Neuronal stem cell (in vitro differentiated cells): ENCODE measurements at regions not wholly inside any gene's neighbourhood (a gene's known extent, or its start where the extent isn't known, plus 50 kb on each side); places are given as distances from the start of the nearest gene placed in this dataset.

Source experiments
- DNase-seq: peaks from one replicate; pipeline ENCODE4 v3.0.0-alpha.2; 2013; ENCODE audit warnings: low spot score
- H2AFZ ChIP-seq: one replicate; pipeline ENCODE4 v1.6.1; 2013; ENCODE audit warnings: mild to moderate bottlenecking, low read length, inconsistent platforms
- H2AK5ac ChIP-seq: 2 replicates; pipeline ENCODE4 v1.6.1; 2013; ENCODE audit warnings: low read depth, mild to moderate bottlenecking, inconsistent platforms, low read length, moderate library complexity, mixed read lengths
- H2BK120ac ChIP-seq: 2 replicates; pipeline ENCODE4 v1.6.1; 2013; ENCODE audit warnings: low read depth, mild to moderate bottlenecking, inconsistent platforms, low read length, moderate library complexity, mixed read lengths
- H2BK12ac ChIP-seq: one replicate; pipeline ENCODE4 v1.6.1; 2013; ENCODE audit warnings: low read length, inconsistent platforms
- H2BK15ac ChIP-seq: 2 replicates; pipeline ENCODE4 v1.6.1; 2013; ENCODE audit warnings: mild to moderate bottlenecking, low read length, inconsistent platforms, mixed read lengths
- H2BK5ac ChIP-seq: one replicate; pipeline ENCODE4 v1.6.1; 2013; ENCODE audit warnings: inconsistent platforms, mild to moderate bottlenecking, low read length, moderate library complexity
- H3K14ac ChIP-seq: one replicate; pipeline ENCODE4 v1.6.1; 2013; ENCODE audit warnings: low read length, inconsistent platforms
- H3K18ac ChIP-seq: 2 replicates; pipeline ENCODE4 v1.6.1; 2013; ENCODE audit warnings: low read length, inconsistent platforms
- H3K23ac ChIP-seq: 2 replicates; pipeline ENCODE4 v1.6.1; 2013; ENCODE audit warnings: low read depth, mild to moderate bottlenecking, mixed read lengths, low read length, inconsistent platforms; ENCODE audit not compliant: poor library complexity
- H3K27ac ChIP-seq: replicated peaks from 3 replicates; pipeline ENCODE4 v1.5.1; 2013; ENCODE audit warnings: low read length, inconsistent platforms
- H3K27me3 ChIP-seq, 3 experiments: 2 replicates each; pipeline ENCODE4 v1.6.1; 2013; ENCODE audit warnings: low read length in 3 of 3, mild to moderate bottlenecking in 2 of 3, inconsistent platforms in 1 of 3, low read depth in 1 of 3, mixed read lengths in 1 of 3, moderate library complexity in 1 of 3; ENCODE audit not compliant: control insufficient read depth in 3 of 3, insufficient read depth in 3 of 3
- H3K36me3 ChIP-seq, 2 donors: replicated peaks in 1 of 2; 2 replicates each; pipeline ENCODE4 v1.6.1; 2013; ENCODE audit warnings: low read length in 2 of 2; ENCODE audit not compliant: control insufficient read depth in 2 of 2, insufficient read depth in 2 of 2
- H3K4ac ChIP-seq: 2 replicates; pipeline ENCODE4 v1.6.1; 2013; ENCODE audit warnings: inconsistent platforms, mild to moderate bottlenecking, low read length, moderate library complexity
- H3K4me1 ChIP-seq, 2 donors: 1 replicate in 1 of 2; 2 replicates in 1 of 2; pipeline ENCODE4 v1.6.1; 2013; ENCODE audit warnings: low read length in 2 of 2, low read depth in 1 of 2; ENCODE audit not compliant: control insufficient read depth in 2 of 2, insufficient read depth in 1 of 2
- H3K4me2 ChIP-seq: one replicate; pipeline ENCODE4 v1.6.1; 2013; ENCODE audit warnings: mild to moderate bottlenecking, low read length, inconsistent platforms; ENCODE audit not compliant: insufficient read depth, poor library complexity, severe bottlenecking
- H3K4me3 ChIP-seq, 2 donors: 2 replicates each; pipeline ENCODE4 v1.5.1; 2013; ENCODE audit warnings: low read length in 2 of 2, mild to moderate bottlenecking in 2 of 2, inconsistent platforms in 1 of 2, moderate library complexity in 1 of 2
- H3K79me1 ChIP-seq: one replicate; pipeline ENCODE4 v1.6.1; 2013; ENCODE audit warnings: low read depth, mild to moderate bottlenecking, inconsistent platforms, low read length, moderate library complexity
- H3K9ac ChIP-seq: one replicate; pipeline ENCODE4 v1.6.1; 2013; ENCODE audit warnings: mild to moderate bottlenecking, low read depth, low read length, inconsistent platforms; ENCODE audit not compliant: poor library complexity
- H3K9me3 ChIP-seq, 2 donors: replicated peaks in 1 of 2; 2 replicates each; pipeline versions ENCODE3 to v1.6.1; 2013; ENCODE audit warnings: low read length in 2 of 2, mild to moderate bottlenecking in 2 of 2, inconsistent platforms in 1 of 2, low read depth in 1 of 2, mixed read lengths in 1 of 2, moderate library complexity in 1 of 2; ENCODE audit not compliant: control insufficient read depth in 2 of 2, insufficient read depth in 1 of 2
- H4K8ac ChIP-seq: one replicate; pipeline ENCODE4 v1.6.1; 2013; ENCODE audit warnings: low read depth, mild to moderate bottlenecking, inconsistent platforms, low read length, moderate library complexity
- H4K91ac ChIP-seq: one replicate; pipeline ENCODE4 v1.6.1; 2013; ENCODE audit warnings: low read length, low read depth, mild to moderate bottlenecking, inconsistent platforms; ENCODE audit not compliant: poor library complexity
- WGBS, 2 donors: extraction: QIAGEN DNeasy Blood & Tissue Kit; methylation state at CpG; one replicate each; pipeline ENCODE4 v1.1.7; 2013; ENCODE audit warnings: missing lambda C conversion rate in 2 of 2, mixed read lengths in 1 of 2; ENCODE audit not compliant: insufficient read length in 2 of 2, insufficient replicate concordance in 1 of 2; ENCODE audit errors: extremely low coverage in 2 of 2; 5-methylcytosine and 5-hydroxymethylcytosine counted together

DNA sequence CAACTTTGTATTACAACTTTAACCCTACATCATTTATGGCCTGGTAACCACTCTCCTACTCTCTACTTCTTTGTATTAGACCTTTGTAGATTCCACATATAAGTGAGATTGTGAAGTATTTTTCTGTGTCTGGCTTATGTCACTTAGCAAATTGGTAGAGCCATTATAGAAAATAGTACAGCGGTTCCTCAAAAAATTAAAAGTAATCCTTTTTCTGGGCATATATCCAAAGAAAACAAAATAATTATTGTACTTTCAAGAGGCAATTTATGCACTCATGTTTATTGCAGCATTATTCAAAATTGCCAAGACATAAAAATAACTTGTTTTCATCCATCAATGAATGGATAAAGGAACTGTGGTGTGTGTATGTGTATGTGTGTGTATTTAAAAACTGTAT, 537.5 kb upstream of the FSIP2 start:
- no peak overlapping the region for H2BK5ac ChIP-seq
- no peak overlapping the region for H3K4me3 ChIP-seq
- no peak overlapping the region for H3K27ac ChIP-seq
- H3K9ac ChIP-seq: no peak overlapping the region
- no peak overlapping the region for H2AK5ac ChIP-seq
- no peaks in the 10 kb centered on the region for H3K27me3 ChIP-seq
- H3K9me3 ChIP-seq: no peaks in the 10 kb centered on the region
- no peaks in the 10 kb centered on the region for H3K36me3 ChIP-seq
- H3K23ac ChIP-seq: no peak overlapping the region
- no peak overlapping the region for H4K8ac ChIP-seq
- H3K79me1 ChIP-seq: no peaks in the 10 kb centered on the region
- H4K91ac ChIP-seq: no peak overlapping the region
- DNase-seq: no peak
- H3K4me2 ChIP-seq: no peak overlapping the region
- H3K4ac ChIP-seq: no peak overlapping the region
- no peak overlapping the region for H2BK15ac ChIP-seq
- no peak overlapping the region for H3K14ac ChIP-seq
- no peaks in the 10 kb centered on the region for H3K4me1 ChIP-seq
- no peak overlapping the region for H3K18ac ChIP-seq
- no peak overlapping the region for H2AFZ ChIP-seq
- H2BK120ac ChIP-seq: no peak overlapping the region
- no peak overlapping the region for H2BK12ac ChIP-seq
- no CpG with 5 or more reads among the region's 1 CpG for WGBS, 2 donors

DNA sequence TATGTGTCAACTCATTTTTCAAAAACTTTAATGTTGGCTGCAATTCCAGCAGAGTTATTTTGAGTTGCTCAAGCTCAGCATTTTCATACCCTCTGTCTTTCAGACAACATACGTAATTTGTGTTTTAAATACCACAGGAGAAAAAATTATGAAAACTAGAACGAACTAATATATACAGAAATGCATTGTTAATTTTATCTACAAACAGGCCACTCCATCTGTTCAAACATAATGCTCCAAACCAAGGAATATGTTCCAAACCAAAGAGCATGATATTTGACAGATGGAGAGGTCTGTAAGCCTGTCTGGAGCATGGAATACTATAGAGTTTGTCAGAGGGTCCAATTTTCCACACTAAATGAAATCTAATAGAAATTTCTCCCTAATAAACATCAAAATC, 536.2 kb upstream of the FSIP2 start:
- H3K14ac ChIP-seq: no peak overlapping the region
- no peaks in the 10 kb centered on the region for H3K4me1 ChIP-seq
- H2BK15ac ChIP-seq: no peak overlapping the region
- no CpG with 5 or more reads among the region's 2 CpGs for WGBS, 2 donors
- H3K4me3 ChIP-seq: no peak overlapping the region
- no peak overlapping the region for H3K27ac ChIP-seq
- H4K91ac ChIP-seq: no peak overlapping the region
- H3K4ac ChIP-seq: no peak overlapping the region
- no peak overlapping the region for H2AFZ ChIP-seq
- H3K9ac ChIP-seq: no peak overlapping the region
- no peak overlapping the region for H2BK5ac ChIP-seq
- no peaks in the 10 kb centered on the region for H3K79me1 ChIP-seq
- H2BK120ac ChIP-seq: no peak overlapping the region
- no peaks in the 10 kb centered on the region for H3K9me3 ChIP-seq
- H2AK5ac ChIP-seq: no peak overlapping the region
- H2BK12ac ChIP-seq: no peak overlapping the region
- no peaks in the 10 kb centered on the region for H3K27me3 ChIP-seq
- H3K4me2 ChIP-seq: no peak overlapping the region
- DNase-seq: no peak
- no peak overlapping the region for H3K18ac ChIP-seq
- H3K23ac ChIP-seq: no peak overlapping the region
- no peak overlapping the region for H4K8ac ChIP-seq
- H3K36me3 ChIP-seq: no peaks in the 10 kb centered on the region

DNA sequence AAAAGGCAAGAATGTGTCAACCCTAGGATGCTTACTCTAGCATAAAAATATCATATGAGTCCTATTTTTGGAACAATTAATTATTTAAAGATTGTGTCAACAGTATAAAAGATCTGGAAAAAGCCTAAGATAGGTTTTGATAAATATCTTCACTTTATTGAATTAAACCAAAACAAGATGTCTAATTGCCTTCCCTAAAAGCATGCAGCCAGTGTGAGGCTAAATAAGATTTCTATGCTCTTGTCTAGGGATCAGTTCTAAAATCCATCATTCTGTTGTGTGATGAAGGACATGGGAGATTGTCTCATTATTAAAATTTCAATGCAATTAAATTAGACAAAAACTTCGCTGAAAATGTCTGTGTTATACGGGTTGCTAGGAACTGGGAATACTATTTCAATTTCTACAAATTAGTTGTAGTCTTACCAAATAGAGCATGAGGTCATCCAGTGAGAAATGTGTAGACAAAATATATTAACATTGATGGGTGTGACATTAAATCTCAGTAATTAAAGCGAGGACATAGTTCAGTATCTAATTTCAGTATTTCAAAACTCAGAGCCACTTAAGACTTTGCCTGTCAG, 535.6 kb upstream of the FSIP2 start:
- H3K27me3 ChIP-seq: no peaks in the 10 kb centered on the region
- no CpG with 5 or more reads among the region's 3 CpGs for WGBS, 2 donors
- no peaks in the 10 kb centered on the region for H3K79me1 ChIP-seq
- H2BK12ac ChIP-seq: no peak overlapping the region
- no peak overlapping the region for H4K8ac ChIP-seq
- no peak overlapping the region for H3K14ac ChIP-seq
- H3K4me1 ChIP-seq: no peaks in the 10 kb centered on the region
- H3K23ac ChIP-seq: no peak overlapping the region
- no peak overlapping the region for H3K4me2 ChIP-seq
- H3K4me3 ChIP-seq: no peak overlapping the region
- H3K9ac ChIP-seq: no peak overlapping the region
- H3K9me3 ChIP-seq: no peaks in the 10 kb centered on the region
- H2AFZ ChIP-seq: no peak overlapping the region
- no peak overlapping the region for H3K4ac ChIP-seq
- no peaks in the 10 kb centered on the region for H3K36me3 ChIP-seq
- H3K27ac ChIP-seq: no peak overlapping the region
- H3K18ac ChIP-seq: no peak overlapping the region
- no peak overlapping the region for H2BK120ac ChIP-seq
- no peak overlapping the region for H2BK15ac ChIP-seq
- no peak for DNase-seq
- H2BK5ac ChIP-seq: no peak overlapping the region
- H4K91ac ChIP-seq: no peak overlapping the region
- no peak overlapping the region for H2AK5ac ChIP-seq

DNA sequence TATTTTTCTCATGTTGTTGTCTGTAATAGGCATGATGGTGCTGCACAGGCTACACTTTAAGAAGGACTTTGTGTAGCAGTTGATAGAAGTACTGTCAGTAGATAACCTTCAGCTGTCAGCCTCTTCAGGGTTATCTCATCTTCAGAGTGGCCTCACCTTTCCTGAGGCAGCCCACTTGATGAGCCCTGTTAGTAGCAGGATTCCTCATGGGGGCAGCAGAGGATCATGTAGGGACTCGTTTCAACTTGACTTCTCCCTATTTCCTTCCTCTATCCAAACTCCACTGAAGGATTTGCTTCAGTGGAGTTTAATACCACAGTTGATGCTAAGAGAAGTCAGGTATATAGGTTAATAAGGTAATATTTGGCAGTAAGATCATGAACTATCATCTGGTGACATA, 530.3 kb upstream of the FSIP2 start:
- no peak overlapping the region for H3K4me3 ChIP-seq
- no peak overlapping the region for H3K27ac ChIP-seq
- no peaks in the 10 kb centered on the region for H3K4me1 ChIP-seq
- H2BK15ac ChIP-seq: no peak overlapping the region
- H3K36me3 ChIP-seq: no peaks in the 10 kb centered on the region
- no peak overlapping the region for H3K4ac ChIP-seq
- no peaks in the 10 kb centered on the region for H3K79me1 ChIP-seq
- H3K9ac ChIP-seq: no peak overlapping the region
- no peak overlapping the region for H2AFZ ChIP-seq
- H3K14ac ChIP-seq: no peak overlapping the region
- WGBS, 2 donors: no CpG with 5 or more reads among the region's 1 CpG
- no peak overlapping the region for H3K4me2 ChIP-seq
- no peak overlapping the region for H4K91ac ChIP-seq
- no peak overlapping the region for H4K8ac ChIP-seq
- DNase-seq: peak; percentile 48
- H2AK5ac ChIP-seq: no peak overlapping the region
- no peak overlapping the region for H2BK120ac ChIP-seq
- H3K9me3 ChIP-seq: no peaks in the 10 kb centered on the region
- no peak overlapping the region for H2BK12ac ChIP-seq
- no peak overlapping the region for H3K23ac ChIP-seq
- no peaks in the 10 kb centered on the region for H3K27me3 ChIP-seq
- no peak overlapping the region for H2BK5ac ChIP-seq
- no peak overlapping the region for H3K18ac ChIP-seq
